LNCAP (cell line): ENCODE measurements at regions not wholly inside any gene's neighbourhood (a gene's known extent, or its start where the extent isn't known, plus 50 kb on each side); places are given as distances from the start of the nearest gene placed in this dataset.
A peak's percentile ranks its signal among the peaks of the same experiment; 100 is the strongest.

Experiments
- CTCF ChIP-seq: fragments of 450-650 bp; IDR thresholded peaks from 2 replicates; pipeline ENCODE4 v1.5.1; 2017; ENCODE audit warnings: mild to moderate bottlenecking

GRCh38 chr7:17706734-17707133, 233.6 kb downstream of the SNX13 start:
- TF ChIP-seq CTCF: peak; percentile 68

- no peak for TF ChIP-seq CTCF
Observed at GRCh38 chr7:17709127-17709526, 231.2 kb downstream of the SNX13 start.

- TF ChIP-seq CTCF: no peak
Observed at GRCh38 chr7:17709599-17709998, 230.7 kb downstream of the SNX13 start.

GRCh38 chr7:17710312-17710711, 230.0 kb downstream of the SNX13 start:
- TF ChIP-seq CTCF: no peak

GRCh38 chr7:17713584-17713983, 226.7 kb downstream of the SNX13 start:
- no peak for TF ChIP-seq CTCF

GRCh38 chr7:17716816-17717215, 223.5 kb downstream of the SNX13 start:
- no peak for TF ChIP-seq CTCF

GRCh38 chr7:17719998-17720397, 220.3 kb downstream of the SNX13 start:
- TF ChIP-seq CTCF: no peak

GRCh38 chr7:17721736-17722285, 218.5 kb downstream of the SNX13 start:
- TF ChIP-seq CTCF: no peak
